ENCODE measurements at regions not wholly inside any gene's neighbourhood (a gene's known extent, or its start where the extent isn't known, plus 50 kb on each side); places are given as distances from the start of the nearest gene placed in this dataset.

GRCh38 chr3:27888562-27888961, 166.4 kb upstream of the EOMES start:
- TF ChIP-seq CTCF (IDR thresholded peaks at IDR 0.05) (no peak), POLR2AphosphoS5 (IDR thresholded peaks at IDR 0.05; ENCODE audit: insufficient read depth in 1 of 2, low read depth in 1 of 2) (no peak)
